CD4-positive, CD25-positive, alpha-beta regulatory T cell (primary cell): ENCODE measurements at regions not wholly inside any gene's neighbourhood (a gene's known extent, or its start where the extent isn't known, plus 50 kb on each side); places are given as distances from the start of the nearest gene placed in this dataset.

Experiments used
- ATAC-seq, 2 donors: fragments of 150-1000 bp; cut with Tn5 transposase; one replicate each; pipeline ENCODE4 v1.10.0; 2021; ENCODE audit warnings: low read depth in 2 of 2, moderate number of reproducible peaks in 2 of 2, moderate library complexity in 1 of 2
- DNase-seq, 3 donors: peaks; one replicate each; pipeline versions ENCODE4 v3.0.0 to v3.0.0-alpha.2; 2012 to 2022; ENCODE audit warnings: mixed read lengths in 1 of 3
- H3K27ac ChIP-seq: one replicate; pipeline ENCODE4 v1.7.0; 2013; ENCODE audit warnings: mild to moderate bottlenecking, low read length; ENCODE audit not compliant: insufficient read depth, poor library complexity, severe bottlenecking
- H3K27me3 ChIP-seq: one replicate; pipeline ENCODE4 v1.7.0; 2013; ENCODE audit warnings: low read length; ENCODE audit not compliant: control insufficient read depth, insufficient read depth
- H3K36me3 ChIP-seq: one replicate; pipeline ENCODE4 v1.7.0; 2013; ENCODE audit warnings: mild to moderate bottlenecking, low read length, moderate library complexity; ENCODE audit not compliant: control insufficient read depth, insufficient read depth
- H3K4me1 ChIP-seq: 2 replicates; pipeline ENCODE4 v1.7.0; 2013; ENCODE audit warnings: mild to moderate bottlenecking, low read length; ENCODE audit not compliant: insufficient read depth, control insufficient read depth, poor library complexity, severe bottlenecking
- H3K4me3 ChIP-seq: one replicate; pipeline ENCODE4 v1.7.0; 2013; ENCODE audit warnings: low read depth, mild to moderate bottlenecking, low read length, moderate library complexity
- H3K9me3 ChIP-seq, 2 experiments: 1 replicate in 1 of 2; 2 replicates in 1 of 2; pipeline ENCODE4 v1.7.0; 2013; ENCODE audit warnings: low read length in 2 of 2, mild to moderate bottlenecking in 1 of 2, moderate library complexity in 1 of 2; ENCODE audit not compliant: control insufficient read depth in 2 of 2
- H3K27ac Mint-ChIP-seq, 3 donors: one replicate each; pipeline ENCODE4 v1.8.0; 2020 to 2022; ENCODE audit warnings: mild to moderate bottlenecking in 3 of 3, mixed read lengths in 3 of 3, moderate library complexity in 2 of 3
- H3K27me3 Mint-ChIP-seq: one replicate; pipeline ENCODE4 v1.8.0; 2022; ENCODE audit warnings: mild to moderate bottlenecking, mixed read lengths
- H3K36me3 Mint-ChIP-seq: one replicate; pipeline ENCODE4 v1.8.0; 2020; ENCODE audit warnings: mixed read lengths
- H3K4me1 Mint-ChIP-seq, 4 donors: one replicate each; pipeline ENCODE4 v1.8.0; 2020 to 2022; ENCODE audit warnings: mixed read lengths in 4 of 4, mild to moderate bottlenecking in 1 of 4
- H3K4me3 Mint-ChIP-seq, 4 donors: one replicate each; pipeline ENCODE4 v1.8.0; 2020 to 2022; ENCODE audit warnings: mild to moderate bottlenecking in 4 of 4, mixed read lengths in 4 of 4, moderate library complexity in 3 of 4
- H3K9me3 Mint-ChIP-seq, 7 donors: one replicate each; pipeline ENCODE4 v1.8.0; 2020 to 2022; ENCODE audit warnings: mixed read lengths in 7 of 7, mild to moderate bottlenecking in 3 of 7, moderate library complexity in 2 of 7

GRCh38 chr2:41837610-41838009 is 210.2 kb upstream of the PKDCC start:
- no peak for ATAC-seq
- Histone ChIP-seq H3K4me3 (no peak overlapping the region), H3K27ac (no peak overlapping the region), H3K36me3 (no peaks in the 10 kb centered on the region), H3K27me3 (peaks cover 10% of the 10 kb centered on the region), H3K4me1 (peaks cover 10% of the 10 kb centered on the region), H3K9me3 (no peaks in the 10 kb centered on the region)
- Mint-ChIP-seq H3K36me3 (no peaks in the 10 kb centered on the region), H3K27me3 (peaks cover 19% of the 10 kb centered on the region), H3K4me1 (peaks cover 0 to 12% (median 2%) of the 10 kb centered on the region in 4 donors), H3K4me3 (no peak overlapping the region), H3K9me3 (peaks cover 0 to 4% (median 0%) of the 10 kb centered on the region in 7 donors), H3K27ac (no peak overlapping the region)
- no peak for DNase-seq

- Mint-ChIP-seq H3K9me3 (peaks cover 0 to 2% (median 0%) of the 10 kb centered on the region in 7 donors), H3K27ac (peak overlapping the region; percentile 87 to 97 (median 90)), H3K4me3 (peak overlapping the region; percentile 90 to 97 (median 94)), H3K4me1 (peaks cover 0 to 12% (median 2%) of the 10 kb centered on the region in 4 donors), H3K27me3 (peaks cover 10% of the 10 kb centered on the region), H3K36me3 (no peaks in the 10 kb centered on the region)
- Histone ChIP-seq H3K36me3 (no peaks in the 10 kb centered on the region), H3K4me1 (peaks cover 10% of the 10 kb centered on the region), H3K27me3 (peaks cover 4% of the 10 kb centered on the region), H3K27ac (peak overlapping the region; percentile 80), H3K4me3 (peak overlapping the region; percentile 89), H3K9me3 (no peaks in the 10 kb centered on the region)
- peak; percentile 99 for ATAC-seq
- DNase-seq, result peak; percentile 94 to 99 (median 97)
These were observed 206.9 kb upstream of the PKDCC start for GRCh38 chr2:41840702-41841551.

- Mint-ChIP-seq H3K4me1 (no peaks in the 10 kb centered on the region), H3K36me3 (no peaks in the 10 kb centered on the region), H3K9me3 (no peaks in the 10 kb centered on the region), H3K4me3 (no peak overlapping the region), H3K27me3 (peaks cover 21% of the 10 kb centered on the region), H3K27ac (peak overlapping the region in 1 of 3 donors; percentile 35)
- ATAC-seq (no peak), DNase-seq (no peak)
- peaks cover 22% of the 10 kb centered on the region for H3K27me3 ChIP-seq
- no peaks in the 10 kb centered on the region for H3K9me3 ChIP-seq
- no peak overlapping the region for H3K27ac ChIP-seq
- no peaks in the 10 kb centered on the region for H3K36me3 ChIP-seq
- no peaks in the 10 kb centered on the region for H3K4me1 ChIP-seq
- H3K4me3 ChIP-seq, result no peak overlapping the region
These were observed 200.9 kb upstream of the PKDCC start for GRCh38 chr2:41846962-41847361.

GRCh38 chr2:41847744-41848441 is 199.9 kb upstream of the PKDCC start:
- Histone ChIP-seq H3K4me3 (no peak overlapping the region), H3K27ac (no peak overlapping the region), H3K4me1 (no peaks in the 10 kb centered on the region), H3K27me3 (peaks cover 22% of the 10 kb centered on the region), H3K36me3 (no peaks in the 10 kb centered on the region), H3K9me3 (no peaks in the 10 kb centered on the region)
- no peaks in the 10 kb centered on the region for H3K4me1 Mint-ChIP-seq
- H3K27ac Mint-ChIP-seq, result no peak overlapping the region
- DNase-seq (no peak), ATAC-seq (no peak)
- no peaks in the 10 kb centered on the region for H3K9me3 Mint-ChIP-seq
- no peak overlapping the region for H3K4me3 Mint-ChIP-seq
- no peaks in the 10 kb centered on the region for H3K36me3 Mint-ChIP-seq
- H3K27me3 Mint-ChIP-seq, result peaks cover 25% of the 10 kb centered on the region

- H3K27me3 Mint-ChIP-seq, result peaks cover 27% of the 10 kb centered on the region
- ATAC-seq (no peak), DNase-seq (no peak)
- Histone ChIP-seq H3K9me3 (no peaks in the 10 kb centered on the region), H3K4me1 (no peaks in the 10 kb centered on the region), H3K4me3 (no peak overlapping the region), H3K27me3 (peaks cover 26% of the 10 kb centered on the region), H3K36me3 (no peaks in the 10 kb centered on the region), H3K27ac (no peak overlapping the region)
- no peak overlapping the region for H3K4me3 Mint-ChIP-seq
- no peak overlapping the region for H3K27ac Mint-ChIP-seq
- H3K36me3 Mint-ChIP-seq, result no peaks in the 10 kb centered on the region
- H3K9me3 Mint-ChIP-seq, result no peaks in the 10 kb centered on the region
- H3K4me1 Mint-ChIP-seq, result no peaks in the 10 kb centered on the region
These were observed 196.3 kb upstream of the PKDCC start for GRCh38 chr2:41851554-41851953.

- DNase-seq (peak in 1 of 3 donors; percentile 13), ATAC-seq (no peak)
- H3K4me1 Mint-ChIP-seq, result no peaks in the 10 kb centered on the region
- peaks cover 19% of the 10 kb centered on the region for H3K27me3 ChIP-seq
- no peaks in the 10 kb centered on the region for H3K9me3 ChIP-seq
- no peak overlapping the region for H3K27ac ChIP-seq
- peaks cover 24% of the 10 kb centered on the region for H3K27me3 Mint-ChIP-seq
- no peaks in the 10 kb centered on the region for H3K36me3 ChIP-seq
- no peak overlapping the region for H3K27ac Mint-ChIP-seq
- no peak overlapping the region for H3K4me3 Mint-ChIP-seq
- no peaks in the 10 kb centered on the region for H3K36me3 Mint-ChIP-seq
- no peaks in the 10 kb centered on the region for H3K9me3 Mint-ChIP-seq
- H3K4me3 ChIP-seq, result no peak overlapping the region
- no peaks in the 10 kb centered on the region for H3K4me1 ChIP-seq
These were observed 194.2 kb upstream of the PKDCC start for GRCh38 chr2:41853427-41854191.

- Histone ChIP-seq H3K4me3 (no peak overlapping the region), H3K4me1 (no peaks in the 10 kb centered on the region), H3K36me3 (no peaks in the 10 kb centered on the region), H3K9me3 (no peaks in the 10 kb centered on the region), H3K27me3 (peaks cover 17% of the 10 kb centered on the region), H3K27ac (no peak overlapping the region)
- peaks cover 24% of the 10 kb centered on the region for H3K27me3 Mint-ChIP-seq
- no peak overlapping the region for H3K27ac Mint-ChIP-seq
- no peak overlapping the region for H3K4me3 Mint-ChIP-seq
- H3K36me3 Mint-ChIP-seq, result no peaks in the 10 kb centered on the region
- no peaks in the 10 kb centered on the region for H3K9me3 Mint-ChIP-seq
- DNase-seq (no peak), ATAC-seq (no peak)
- no peaks in the 10 kb centered on the region for H3K4me1 Mint-ChIP-seq
These were observed 193.6 kb upstream of the PKDCC start for GRCh38 chr2:41854227-41854626.
